Transverse colon (tissue), 4 donors: ENCODE measurements at regions not wholly inside any gene's neighbourhood (a gene's known extent, or its start where the extent isn't known, plus 50 kb on each side); places are given as distances from the start of the nearest gene placed in this dataset.

Experiments
- DNase-seq: peaks from one replicate; pipeline ENCODE4 v3.0.0-alpha.2; 2019
- H3K27ac ChIP-seq, 4 donors: fragments of 200-600 bp; sonication (generic); 2 replicates each; pipeline ENCODE4 v1.5.1; 2016 to 2018; ENCODE audit warnings: inconsistent platforms in 4 of 4
- H3K27me3 ChIP-seq: fragments of 200-600 bp; sonication (generic); 2 replicates; pipeline ENCODE4 v1.5.1; 2017; ENCODE audit warnings: inconsistent platforms
- H3K36me3 ChIP-seq, 4 donors: fragments of 200-600 bp; sonication (generic); 2 replicates each; pipeline ENCODE4 v1.5.1; 2017 to 2019; ENCODE audit warnings: inconsistent platforms in 4 of 4
- H3K4me1 ChIP-seq, 4 donors: fragments of 200-600 bp; sonication (generic); 2 replicates each; pipeline ENCODE4 v1.5.1; 2017 to 2020; ENCODE audit warnings: inconsistent platforms in 4 of 4
- H3K4me3 ChIP-seq, 4 donors: fragments of 200-600 bp; sonication (generic); 1 replicate in 1 of 4; 2 replicates in 3 of 4; pipeline versions ENCODE4 v1.5.1 to v1.6.1; 2017 to 2019; ENCODE audit warnings: inconsistent platforms in 4 of 4
- H3K9me3 ChIP-seq, 2 donors: fragments of 200-600 bp; sonication (generic); 2 replicates each; pipeline ENCODE4 v1.5.1; 2017 to 2019; ENCODE audit warnings: inconsistent platforms in 2 of 2
- EP300 ChIP-seq: sonication (generic); formaldehyde crosslinking; IDR thresholded peaks from one replicate; pipeline ENCODE4 v1.6.1; 2017; ENCODE audit warnings: antibody characterized with exemption, low read depth
- POLR2A ChIP-seq: fragments of 450-650 bp; IDR thresholded peaks from one replicate; pipeline ENCODE4 v1.6.1; 2016; ENCODE audit warnings: antibody characterized with exemption, mild to moderate bottlenecking, moderate library complexity
- POLR2AphosphoS5 ChIP-seq, 3 donors: sonication (generic); formaldehyde crosslinking; IDR thresholded peaks; one replicate each; pipeline ENCODE4 v1.6.1; 2016; ENCODE audit warnings: antibody characterized with exemption in 3 of 3
- WGBS, 2 donors: methylation state at CpG; one replicate each; pipeline ENCODE4 v1.1.5; 2018; ENCODE audit warnings: low coverage in 1 of 2; 5-methylcytosine and 5-hydroxymethylcytosine counted together
- in situ Hi-C, 4 donors: fragments of 200-750 bp; cut with MboI; loops; one replicate each; pipeline versions ENCODE4 v1.15.0 to v1.15.1; 2017; ENCODE audit warnings: low sequenced_read_pairs in 3 of 4, low pct_ligation_motif_present in 1 of 4, low pct_unique_long_range_greater_than_20kb in 1 of 4
- intact Hi-C: fragments of 100-400 bp; cut with DNase I; formaldehyde crosslinking; loops from one replicate; pipeline ENCODE4 v1.15.1; 2023; ENCODE audit warnings: low total_unique reads
- TF ChIP-seq, protein P1 (sequence below), 5 experiments: fragments of 200-600 bp in 3 of 5; fragments of 450-650 bp in 2 of 5; sonication (generic) in 3 of 5; IDR thresholded peaks; 1 replicate in 2 of 5; 2 replicates in 3 of 5; pipeline ENCODE4 v1.5.1; 2016 to 2017; ENCODE audit warnings: antibody characterized with exemption in 5 of 5, inconsistent platforms in 3 of 5, mild to moderate bottlenecking in 2 of 5, moderate library complexity in 1 of 5

DNA sequence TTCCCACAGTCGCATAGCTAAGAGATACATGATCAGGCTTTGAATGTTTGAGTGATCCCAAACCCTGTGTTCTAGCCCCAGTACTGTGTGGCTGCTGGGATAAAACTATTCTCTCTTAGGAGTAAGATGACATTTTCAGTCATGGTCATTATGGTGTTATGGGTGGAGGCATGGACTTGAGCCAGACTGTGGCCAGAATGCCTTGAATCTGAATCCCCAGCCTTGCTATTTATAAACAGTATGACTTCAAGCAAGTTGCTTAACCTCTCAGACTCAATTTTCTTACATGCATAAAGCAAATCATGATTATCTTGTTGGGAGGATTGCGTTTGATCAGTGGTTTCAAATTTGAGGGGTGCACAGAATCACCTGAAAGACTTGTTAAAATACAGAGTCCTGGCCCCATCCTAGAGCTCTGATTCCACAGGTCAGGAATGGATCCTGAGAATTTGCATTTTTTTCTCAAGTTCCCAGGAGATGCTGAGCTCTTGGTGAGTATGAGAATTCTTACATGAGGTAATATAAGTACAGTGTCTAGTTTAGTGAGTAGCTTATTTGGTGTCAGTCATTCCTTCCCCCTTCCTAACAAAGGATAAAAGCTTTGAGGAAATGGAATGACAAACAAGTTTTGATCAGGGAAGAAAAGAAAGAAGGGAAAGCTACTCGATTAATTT lies 571.7 kb downstream of the METTL15 start:
- no peaks in the 10 kb centered on the region for H3K4me1 ChIP-seq
- in situ Hi-C loops (loop anchor here in 2 of 4 donors (25.0 kb wide), 1 partner anchor 968 kb away; the partner anchor contains the start of gene BDNF (in 2 of the 2)), intact Hi-C loops (no loop called here)
- no peaks in the 10 kb centered on the region for H3K9me3 ChIP-seq
- H3K4me3 ChIP-seq, result no peak overlapping the region
- 60 to 82% methylated on average over 2 to 3 of the region's 3 CpGs for WGBS, 2 donors
- no peak for DNase-seq
- TF ChIP-seq EP300 (no peak), POLR2A (no peak), POLR2AphosphoS5 (IDR thresholded peaks at IDR 0.05) (no peak)
- TF ChIP-seq, protein P1, sequence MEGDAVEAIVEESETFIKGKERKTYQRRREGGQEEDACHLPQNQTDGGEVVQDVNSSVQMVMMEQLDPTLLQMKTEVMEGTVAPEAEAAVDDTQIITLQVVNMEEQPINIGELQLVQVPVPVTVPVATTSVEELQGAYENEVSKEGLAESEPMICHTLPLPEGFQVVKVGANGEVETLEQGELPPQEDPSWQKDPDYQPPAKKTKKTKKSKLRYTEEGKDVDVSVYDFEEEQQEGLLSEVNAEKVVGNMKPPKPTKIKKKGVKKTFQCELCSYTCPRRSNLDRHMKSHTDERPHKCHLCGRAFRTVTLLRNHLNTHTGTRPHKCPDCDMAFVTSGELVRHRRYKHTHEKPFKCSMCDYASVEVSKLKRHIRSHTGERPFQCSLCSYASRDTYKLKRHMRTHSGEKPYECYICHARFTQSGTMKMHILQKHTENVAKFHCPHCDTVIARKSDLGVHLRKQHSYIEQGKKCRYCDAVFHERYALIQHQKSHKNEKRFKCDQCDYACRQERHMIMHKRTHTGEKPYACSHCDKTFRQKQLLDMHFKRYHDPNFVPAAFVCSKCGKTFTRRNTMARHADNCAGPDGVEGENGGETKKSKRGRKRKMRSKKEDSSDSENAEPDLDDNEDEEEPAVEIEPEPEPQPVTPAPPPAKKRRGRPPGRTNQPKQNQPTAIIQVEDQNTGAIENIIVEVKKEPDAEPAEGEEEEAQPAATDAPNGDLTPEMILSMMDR (IDR thresholded peaks at IDR 0.05), result no peak
- H3K36me3 ChIP-seq, result no peaks in the 10 kb centered on the region
- no peak overlapping the region for H3K27ac ChIP-seq
- H3K27me3 ChIP-seq, result no peaks in the 10 kb centered on the region

DNA sequence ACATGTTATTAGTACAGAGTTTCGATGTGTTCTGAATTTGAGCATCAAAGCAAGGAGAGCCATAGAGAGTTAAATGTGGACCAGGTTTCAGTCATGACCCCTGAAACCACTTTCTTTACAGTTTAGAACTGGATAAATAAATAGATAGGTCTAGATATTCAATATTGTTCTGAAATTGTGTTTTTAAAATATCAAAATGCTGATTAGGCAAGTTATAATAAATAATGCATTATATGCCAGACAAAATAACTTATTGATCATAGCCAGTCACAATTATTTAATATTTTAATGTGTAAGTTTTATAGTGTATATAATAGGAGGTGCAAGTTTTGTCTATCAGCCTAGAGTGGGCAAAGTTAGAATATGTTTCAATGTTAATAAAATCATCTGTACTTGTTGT lies 569.5 kb downstream of the METTL15 start:
- in situ Hi-C loops (loop anchor here in 2 of 4 donors (25.0 kb wide), 1 partner anchor 965 kb away; the partner anchor contains the start of gene BDNF (in 2 of the 2)), intact Hi-C loops (no loop called here)
- Histone ChIP-seq H3K27ac (no peak overlapping the region), H3K4me1 (no peaks in the 10 kb centered on the region), H3K36me3 (no peaks in the 10 kb centered on the region), H3K27me3 (no peaks in the 10 kb centered on the region), H3K4me3 (no peak overlapping the region), H3K9me3 (no peaks in the 10 kb centered on the region)
- DNase-seq, result no peak
- WGBS, 2 donors, result 88 to 100% methylated on average over 1 of the region's 1 CpG
- no peak for TF ChIP-seq POLR2AphosphoS5 (IDR thresholded peaks at IDR 0.05)
- TF ChIP-seq POLR2A, result no peak
- TF ChIP-seq, protein P1 (IDR thresholded peaks at IDR 0.05), result no peak
- no peak for TF ChIP-seq EP300

DNA sequence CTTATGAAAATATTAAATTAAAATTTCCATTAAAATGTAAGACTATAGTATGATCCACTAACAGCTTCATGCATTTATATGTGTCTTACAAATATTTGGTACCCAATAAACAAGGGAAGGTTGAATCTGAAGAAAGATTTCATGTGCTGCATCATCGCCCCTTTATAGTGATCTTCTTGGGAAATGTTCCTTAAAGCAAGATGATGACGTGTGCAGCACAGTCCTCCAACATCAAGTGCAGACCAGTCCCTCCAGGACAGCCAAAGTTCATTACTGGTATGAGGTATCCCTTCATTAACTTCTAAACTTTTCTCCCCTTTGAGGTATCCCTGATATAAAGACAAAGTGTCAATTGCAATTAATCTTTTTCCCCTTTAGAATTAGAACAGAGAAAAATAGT lies 567.0 kb downstream of the METTL15 start:
- no peak overlapping the region for H3K4me3 ChIP-seq
- WGBS, 2 donors, result 73 to 84% methylated on average over 2 of the region's 2 CpGs
- H3K27ac ChIP-seq, result no peak overlapping the region
- H3K36me3 ChIP-seq, result no peaks in the 10 kb centered on the region
- TF ChIP-seq EP300 (no peak), POLR2AphosphoS5 (IDR thresholded peaks at IDR 0.05) (no peak), POLR2A (no peak)
- TF ChIP-seq, protein P1 (IDR thresholded peaks at IDR 0.05), result no peak
- intact Hi-C loops, result no loop called here
- DNase-seq, result no peak
- H3K27me3 ChIP-seq, result no peaks in the 10 kb centered on the region
- in situ Hi-C loops, result loop anchor here in 2 of 4 donors (25.0 kb wide), 1 partner anchor 963 kb away; the partner anchor contains the start of gene BDNF (in 2 of the 2)
- H3K9me3 ChIP-seq, result no peaks in the 10 kb centered on the region
- H3K4me1 ChIP-seq, result no peaks in the 10 kb centered on the region

DNA sequence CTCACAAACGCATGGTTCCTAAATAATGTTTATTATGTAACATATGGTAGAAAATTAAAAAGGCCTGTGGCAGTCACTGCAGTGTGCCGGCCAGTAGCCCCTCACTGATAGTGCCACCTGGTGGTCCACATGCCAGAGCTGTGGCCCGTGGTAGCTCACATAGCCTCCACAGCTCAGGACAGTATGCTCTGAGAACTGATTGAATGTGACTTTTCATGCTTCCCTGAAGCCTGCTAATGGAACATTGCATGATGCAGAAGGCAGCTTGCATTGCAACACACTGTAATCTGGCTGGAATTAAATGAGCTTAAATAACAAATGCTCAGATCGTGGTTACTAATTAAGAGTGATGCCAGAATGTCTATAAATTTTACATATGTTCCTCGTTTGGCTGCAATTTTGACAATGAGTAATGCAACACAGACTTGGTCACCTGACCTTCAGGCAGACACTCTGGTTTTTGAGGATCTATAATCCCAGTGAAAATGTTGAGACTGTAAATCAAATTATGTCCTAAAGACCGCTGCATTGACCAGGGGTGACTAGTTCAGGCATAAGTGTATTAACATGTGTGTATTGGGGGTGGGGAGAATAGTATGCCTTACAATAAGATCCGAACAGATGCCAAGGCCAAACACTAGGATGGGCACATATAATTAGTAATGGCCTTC lies 566.4 kb downstream of the METTL15 start:
- intact Hi-C loops (no loop called here), in situ Hi-C loops (loop anchor here in 2 of 4 donors (25.0 kb wide), 1 partner anchor 962 kb away; the partner anchor contains the start of gene BDNF (in 2 of the 2))
- no peak for DNase-seq
- TF ChIP-seq EP300, result no peak
- TF ChIP-seq, protein P1 (IDR thresholded peaks at IDR 0.05), result peak in 1 of 5 experiments; percentile 3
- Histone ChIP-seq H3K27me3 (no peaks in the 10 kb centered on the region), H3K9me3 (no peaks in the 10 kb centered on the region), H3K36me3 (no peaks in the 10 kb centered on the region), H3K4me1 (no peaks in the 10 kb centered on the region), H3K27ac (no peak overlapping the region), H3K4me3 (no peak overlapping the region)
- 48 to 52% methylated on average over 5 to 7 of the region's 7 CpGs for WGBS, 2 donors
